Psoas muscle (tissue), 7 donors: ENCODE measurements at regions not wholly inside any gene's neighbourhood (a gene's known extent, or its start where the extent isn't known, plus 50 kb on each side); places are given as distances from the start of the nearest gene placed in this dataset.

Source experiments
- ATAC-seq, 4 donors: fragments of 200-7000 bp; cut with Tn5 transposase; one replicate each; pipeline ENCODE4 v1.9.1; 2020; ENCODE audit warnings: moderate library complexity in 3 of 4, mild to moderate bottlenecking in 2 of 4
- DNase-seq, 2 donors: peaks; one replicate each; pipeline ENCODE4 v3.0.0-alpha.2; 2020
- H3K27ac ChIP-seq: fragments of 200-600 bp; one replicate; pipeline ENCODE4 v1.8.0; 2022
- H3K27me3 ChIP-seq, 3 donors: fragments of 200-600 bp in 1 of 3; one replicate each; pipeline versions ENCODE4 v1.6.1 to v1.8.0; 2013 to 2022; ENCODE audit warnings: low read length in 2 of 3, mild to moderate bottlenecking in 2 of 3, moderate library complexity in 1 of 3; ENCODE audit not compliant: insufficient read depth in 3 of 3
- H3K36me3 ChIP-seq, 2 donors: fragments of 200-600 bp in 1 of 2; one replicate each; pipeline versions ENCODE4 v1.6.1 to v1.8.0; 2013 to 2022; ENCODE audit warnings: low read depth in 1 of 2, mild to moderate bottlenecking in 1 of 2, moderate library complexity in 1 of 2; ENCODE audit not compliant: insufficient read depth in 1 of 2
- H3K4me1 ChIP-seq: fragments of 200-600 bp; one replicate; pipeline ENCODE4 v1.8.0; 2022
- H3K4me3 ChIP-seq: fragments of 200-600 bp; one replicate; pipeline ENCODE4 v1.8.0; 2022; ENCODE audit warnings: mild to moderate bottlenecking
- H3K9me3 ChIP-seq: fragments of 200-600 bp; one replicate; pipeline ENCODE4 v1.8.0; 2022
- WGBS, 3 donors: extraction: QIAGEN DNeasy Blood & Tissue Kit; methylation state at CpG; one replicate each; pipeline versions ENCODE4 v1.1.6 to v1.1.7; 2013; 5-methylcytosine and 5-hydroxymethylcytosine counted together
- intact Hi-C, 2 donors: fragments of 100-400 bp; cut with DNase I; formaldehyde crosslinking; loops; one replicate each; pipeline versions ENCODE4 v1.11.0 to v1.14.2; 2022
- TF ChIP-seq, protein P1 (sequence below): fragments of 200-600 bp; IDR thresholded peaks from one replicate; pipeline ENCODE4 v1.8.0; 2022; ENCODE audit warnings: antibody characterized with exemption
- donor health status: healthy with polysubstance abuse.
- donor health status: DM: no; HTN: no; CAD: no; lungs with moderate emphysema.
- donor health status: Bipolar disorder and iron deficiency.
- donor health status: healthy.
- donor health status: DM: yes; HTN: yes; CAD: no.
- donor health status: DM: no; HTN: no; CAD: no.
- donor health status: DM: yes; HTN: yes; CAD: no.

DNA sequence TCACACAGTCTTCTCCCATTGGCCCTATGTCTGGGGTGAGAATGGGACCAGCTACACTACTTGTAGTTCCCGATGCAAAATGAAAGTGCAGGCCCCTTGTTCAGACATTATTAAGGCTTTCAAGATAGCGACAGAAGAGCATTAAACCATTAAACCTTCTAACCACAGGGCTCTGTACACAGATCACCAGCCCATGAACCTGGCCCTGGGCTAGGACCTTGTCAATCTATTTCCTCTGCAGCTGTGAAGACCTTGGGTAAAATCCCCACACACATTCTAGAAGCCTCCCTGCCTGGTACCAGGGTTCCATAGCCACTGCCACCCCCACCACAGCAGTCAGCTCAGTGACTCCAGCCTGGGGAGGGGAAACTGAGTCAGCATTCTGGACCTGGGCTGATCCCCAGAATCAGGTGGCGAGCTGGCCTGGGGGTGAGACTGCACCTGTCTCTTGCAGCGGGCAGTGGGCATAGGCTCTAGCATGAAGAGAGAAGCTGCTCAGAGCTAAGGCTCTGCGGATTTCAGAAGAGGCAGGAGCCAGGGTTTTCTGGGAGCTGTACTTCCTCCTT, 119.7 kb upstream of the LHX1 start:
- DNase-seq (no peak), ATAC-seq (no peak)
- Histone ChIP-seq H3K4me1 (no peaks in the 10 kb centered on the region), H3K27me3 (peaks cover 0 to 61% (median 16%) of the 10 kb centered on the region in 3 donors), H3K9me3 (no peaks in the 10 kb centered on the region), H3K36me3 (no peaks in the 10 kb centered on the region), H3K4me3 (no peak overlapping the region), H3K27ac (no peak overlapping the region)
- TF ChIP-seq, protein P1, sequence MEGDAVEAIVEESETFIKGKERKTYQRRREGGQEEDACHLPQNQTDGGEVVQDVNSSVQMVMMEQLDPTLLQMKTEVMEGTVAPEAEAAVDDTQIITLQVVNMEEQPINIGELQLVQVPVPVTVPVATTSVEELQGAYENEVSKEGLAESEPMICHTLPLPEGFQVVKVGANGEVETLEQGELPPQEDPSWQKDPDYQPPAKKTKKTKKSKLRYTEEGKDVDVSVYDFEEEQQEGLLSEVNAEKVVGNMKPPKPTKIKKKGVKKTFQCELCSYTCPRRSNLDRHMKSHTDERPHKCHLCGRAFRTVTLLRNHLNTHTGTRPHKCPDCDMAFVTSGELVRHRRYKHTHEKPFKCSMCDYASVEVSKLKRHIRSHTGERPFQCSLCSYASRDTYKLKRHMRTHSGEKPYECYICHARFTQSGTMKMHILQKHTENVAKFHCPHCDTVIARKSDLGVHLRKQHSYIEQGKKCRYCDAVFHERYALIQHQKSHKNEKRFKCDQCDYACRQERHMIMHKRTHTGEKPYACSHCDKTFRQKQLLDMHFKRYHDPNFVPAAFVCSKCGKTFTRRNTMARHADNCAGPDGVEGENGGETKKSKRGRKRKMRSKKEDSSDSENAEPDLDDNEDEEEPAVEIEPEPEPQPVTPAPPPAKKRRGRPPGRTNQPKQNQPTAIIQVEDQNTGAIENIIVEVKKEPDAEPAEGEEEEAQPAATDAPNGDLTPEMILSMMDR = no peak
- 72 to 82% (median 77%) methylated on average over 5 of the region's 5 CpGs for WGBS, 3 donors
- intact Hi-C loops = no loop called here

DNA sequence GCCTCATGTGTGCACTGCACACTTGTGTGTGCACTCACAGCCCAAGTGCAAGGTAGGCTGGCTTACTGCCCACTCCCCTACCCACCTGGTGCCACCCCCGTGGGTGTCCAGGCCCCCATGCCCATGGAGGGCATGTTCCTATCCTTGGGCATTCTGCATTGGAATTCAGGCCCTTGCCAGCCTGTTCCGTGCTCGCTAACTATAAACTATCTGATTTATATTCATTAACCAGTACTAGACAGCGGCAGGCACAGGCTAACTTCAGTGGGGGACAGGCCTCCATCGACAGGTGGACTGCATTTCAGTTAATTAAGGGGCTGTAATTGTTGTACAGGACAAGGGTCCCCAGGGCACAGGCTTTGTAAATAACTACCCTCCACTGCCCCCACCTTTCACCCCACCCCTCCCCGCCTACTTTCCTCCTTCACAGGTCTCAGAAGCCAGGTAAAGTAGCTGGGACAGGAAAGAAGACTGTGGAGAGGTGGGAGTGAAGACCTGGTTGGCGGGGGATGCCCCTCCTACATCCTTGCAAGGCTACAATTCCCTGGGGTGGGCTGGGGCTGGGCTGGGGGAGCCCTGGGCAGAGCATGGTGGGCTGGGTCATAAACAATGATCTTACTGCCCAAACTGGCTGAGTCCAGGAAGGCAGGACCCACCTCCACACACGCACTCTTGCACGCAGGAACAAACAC, 119.0 kb upstream of the LHX1 start:
- no peaks in the 10 kb centered on the region for H3K36me3 ChIP-seq
- intact Hi-C loops = no loop called here
- H3K4me1 ChIP-seq = no peaks in the 10 kb centered on the region
- TF ChIP-seq, protein P1 = no peak
- no peak overlapping the region for H3K27ac ChIP-seq
- no peaks in the 10 kb centered on the region for H3K9me3 ChIP-seq
- DNase-seq (no peak), ATAC-seq (no peak)
- 60 to 71% (median 68%) methylated on average over 9 of the region's 9 CpGs for WGBS, 3 donors
- no peak overlapping the region for H3K4me3 ChIP-seq
- peaks cover 0 to 54% (median 11%) of the 10 kb centered on the region in 3 donors for H3K27me3 ChIP-seq

GRCh38 chr17:36823850-36824677, 113.2 kb upstream of the LHX1 start:
- H3K4me1 ChIP-seq = no peaks in the 10 kb centered on the region
- no peak for ATAC-seq
- 65 to 78% (median 71%) methylated on average over 10 to 12 of the region's 12 CpGs for WGBS, 3 donors
- H3K4me3 ChIP-seq = no peak overlapping the region
- H3K27ac ChIP-seq = no peak overlapping the region
- peaks cover 0 to 56% (median 19%) of the 10 kb centered on the region in 3 donors for H3K27me3 ChIP-seq
- no peaks in the 10 kb centered on the region for H3K9me3 ChIP-seq
- intact Hi-C loops = no loop called here
- no peaks in the 10 kb centered on the region for H3K36me3 ChIP-seq
- no peak for DNase-seq
- TF ChIP-seq, protein P1 = no peak

- no peak for ATAC-seq
- H3K27me3 ChIP-seq = peaks cover 0 to 56% (median 19%) of the 10 kb centered on the region in 3 donors
- intact Hi-C loops = no loop called here
Measured at GRCh38 chr17:36824678-36825101, 112.6 kb upstream of the LHX1 start.

More at GRCh38 chr17:36824678-36825101, 112.6 kb upstream of the LHX1 start:
- Histone ChIP-seq H3K9me3 (no peaks in the 10 kb centered on the region), H3K36me3 (no peaks in the 10 kb centered on the region), H3K27ac (no peak overlapping the region), H3K4me3 (no peak overlapping the region), H3K4me1 (no peaks in the 10 kb centered on the region)
- no peak for DNase-seq
- TF ChIP-seq, protein P1 = no peak
- 59 to 72% (median 64%) methylated on average over 5 of the region's 5 CpGs for WGBS, 3 donors
